ENCODE measurements at regions not wholly inside any gene's neighbourhood (a gene's known extent, or its start where the extent isn't known, plus 50 kb on each side); places are given as distances from the start of the nearest gene placed in this dataset.

DNA sequence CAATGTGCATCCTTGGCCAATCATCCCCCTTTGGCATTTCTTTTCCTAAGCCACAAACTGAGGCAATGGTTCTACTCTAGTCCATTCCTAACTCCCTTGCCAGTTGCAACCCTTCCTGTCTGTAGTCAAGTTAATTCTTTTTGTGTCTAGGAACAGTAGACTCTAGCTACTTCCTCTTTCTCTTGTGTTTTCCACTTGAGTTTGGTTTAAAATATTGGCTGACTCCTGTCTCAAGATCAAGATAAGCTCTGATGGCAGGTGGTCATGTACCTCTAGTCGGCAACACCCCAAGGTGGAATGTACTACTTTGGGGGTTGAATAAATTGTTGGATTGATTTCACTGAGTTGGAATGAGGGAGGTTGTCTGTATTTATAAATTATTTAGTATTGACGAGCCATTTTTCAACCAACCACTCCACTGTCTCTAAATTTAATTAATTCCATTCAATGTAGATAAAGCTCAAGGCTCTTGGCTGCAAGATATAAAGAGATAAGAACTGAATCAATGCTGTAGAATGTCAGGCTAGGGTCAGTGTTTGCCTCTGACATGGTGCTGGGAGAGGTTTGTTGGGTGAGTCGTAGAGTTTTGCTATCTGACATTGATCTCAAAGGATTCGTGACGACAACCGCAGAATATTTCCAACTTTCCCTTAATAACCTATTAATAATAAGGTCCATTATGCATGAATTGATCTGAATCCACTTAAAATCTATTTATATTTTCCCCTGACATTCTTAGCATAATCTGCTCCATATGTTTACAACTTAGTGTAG is 188.7 kb upstream of the APCDD1 start:
- Histone ChIP-seq H3K4me3 (no peak overlapping the region), H3K36me3 (no peaks in the 10 kb centered on the region), H3K27ac (no peak overlapping the region), H3K9me3 (no peaks in the 10 kb centered on the region), H3K27me3 (replicated peaks; ENCODE audit: insufficient read depth) (no peaks in the 10 kb centered on the region), H3K4me1 (replicated peaks) (no peaks in the 10 kb centered on the region)
- 81% methylated on average over 6 of the region's 6 CpGs for whole genome bisulfite sequencing
- no peak for TF ChIP-seq POLR2AphosphoS5 (IDR thresholded peaks at IDR 0.05)
- no peak for DNase-seq (ENCODE audit: low spot score)
- intact Hi-C loops (cut with DNase I): no loop called here

GRCh38 chr18:10266334-10266590 is 188.2 kb upstream of the APCDD1 start:
- 89% methylated on average over 4 of the region's 4 CpGs for WGBS
- intact Hi-C loops (cut with DNase I): no loop called here
- no peak for DNase-seq (ENCODE audit: low spot score)

GRCh38 chr18:10269261-10269660 is 185.2 kb upstream of the APCDD1 start:
- TF ChIP-seq POLR2AphosphoS5 (IDR thresholded peaks at IDR 0.05) (no peak), POLR2A (IDR thresholded peaks at IDR 0.05) (no peak), CTCF (IDR thresholded peaks at IDR 0.05) (no peak)
- H3K4me3 ChIP-seq: no peak overlapping the region
- no peaks in the 10 kb centered on the region for H3K27me3 ChIP-seq (replicated peaks; ENCODE audit: insufficient read depth)
- WGBS: 13% methylated on average over 1 of the region's 1 CpG
- no peaks in the 10 kb centered on the region for H3K36me3 ChIP-seq
- no peak overlapping the region for H3K27ac ChIP-seq
- intact Hi-C loops (cut with DNase I): no loop called here
- no peak for DNase-seq (ENCODE audit: low spot score)
- no peaks in the 10 kb centered on the region for H3K4me1 ChIP-seq (replicated peaks)
- H3K9me3 ChIP-seq: no peaks in the 10 kb centered on the region

More at GRCh38 chr18:10266334-10266590, 188.2 kb upstream of the APCDD1 start:
- H3K4me3 ChIP-seq: no peak overlapping the region
- no peaks in the 10 kb centered on the region for H3K4me1 ChIP-seq (replicated peaks)
- no peaks in the 10 kb centered on the region for H3K36me3 ChIP-seq
- H3K27ac ChIP-seq: no peak overlapping the region
- no peaks in the 10 kb centered on the region for H3K27me3 ChIP-seq (replicated peaks; ENCODE audit: insufficient read depth)
- no peaks in the 10 kb centered on the region for H3K9me3 ChIP-seq
- TF ChIP-seq CTCF (IDR thresholded peaks at IDR 0.05) (no peak), POLR2A (IDR thresholded peaks at IDR 0.05) (no peak), POLR2AphosphoS5 (IDR thresholded peaks at IDR 0.05) (no peak)

GRCh38 chr18:10270151-10270571 is 184.3 kb upstream of the APCDD1 start:
- 36% methylated on average over 8 of the region's 8 CpGs for WGBS
- intact Hi-C loops (cut with DNase I): no loop called here
- no peaks in the 10 kb centered on the region for H3K36me3 ChIP-seq
- no peak for DNase-seq (ENCODE audit: low spot score)
- H3K4me1 ChIP-seq (replicated peaks): no peaks in the 10 kb centered on the region
- H3K4me3 ChIP-seq: no peak overlapping the region
- H3K27me3 ChIP-seq (replicated peaks; ENCODE audit: insufficient read depth): no peaks in the 10 kb centered on the region
- TF ChIP-seq POLR2A (IDR thresholded peaks at IDR 0.05): no peak
- no peak for TF ChIP-seq POLR2AphosphoS5 (IDR thresholded peaks at IDR 0.05)
- no peak for TF ChIP-seq CTCF (IDR thresholded peaks at IDR 0.05)
- peak overlapping the region in 1 of 2 donors; percentile 24 for H3K27ac ChIP-seq
- H3K9me3 ChIP-seq: no peaks in the 10 kb centered on the region

DNA sequence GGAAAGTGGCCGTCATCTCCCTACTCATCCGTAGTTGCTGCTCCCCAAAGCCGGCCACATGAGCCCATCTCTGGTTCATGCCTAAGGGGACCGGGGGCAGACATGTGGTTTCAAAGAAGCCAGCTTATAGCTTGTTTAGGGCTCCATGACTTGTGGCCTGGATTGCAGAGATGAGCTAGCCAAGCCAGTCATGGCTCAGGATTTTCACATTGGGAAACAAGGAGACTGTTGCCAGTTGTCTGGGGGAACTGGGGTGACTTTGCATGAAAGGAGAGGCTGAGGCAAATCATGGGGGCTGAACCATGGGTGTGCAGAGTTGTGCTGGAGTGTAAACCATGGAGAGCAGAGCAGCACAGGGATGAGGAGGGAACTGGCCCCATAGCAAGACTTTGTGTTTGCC is 183.0 kb upstream of the APCDD1 start:
- Histone ChIP-seq H3K36me3 (no peaks in the 10 kb centered on the region), H3K27me3 (replicated peaks; ENCODE audit: insufficient read depth) (no peaks in the 10 kb centered on the region), H3K27ac (no peak overlapping the region), H3K4me3 (no peak overlapping the region), H3K4me1 (replicated peaks) (no peaks in the 10 kb centered on the region), H3K9me3 (no peaks in the 10 kb centered on the region)
- WGBS: 99% methylated on average over 4 of the region's 4 CpGs
- no peak for DNase-seq (ENCODE audit: low spot score)
- intact Hi-C loops (cut with DNase I): no loop called here
- TF ChIP-seq POLR2AphosphoS5 (IDR thresholded peaks at IDR 0.05) (no peak), CTCF (IDR thresholded peaks at IDR 0.05) (no peak), POLR2A (IDR thresholded peaks at IDR 0.05) (no peak)

All from prostate gland (tissue), 2 donors.